CD4-positive, CD25-positive, alpha-beta regulatory T cell (primary cell): ENCODE measurements at regions not wholly inside any gene's neighbourhood (a gene's known extent, or its start where the extent isn't known, plus 50 kb on each side); places are given as distances from the start of the nearest gene placed in this dataset.

Source experiments
- ATAC-seq, 2 donors: fragments of 150-1000 bp; cut with Tn5 transposase; one replicate each; pipeline ENCODE4 v1.10.0; 2021; ENCODE audit warnings: low read depth in 2 of 2, moderate number of reproducible peaks in 2 of 2, moderate library complexity in 1 of 2
- DNase-seq, 3 donors: peaks; one replicate each; pipeline versions ENCODE4 v3.0.0 to v3.0.0-alpha.2; 2012 to 2022; ENCODE audit warnings: mixed read lengths in 1 of 3
- H3K27ac ChIP-seq: one replicate; pipeline ENCODE4 v1.7.0; 2013; ENCODE audit warnings: mild to moderate bottlenecking, low read length; ENCODE audit not compliant: insufficient read depth, poor library complexity, severe bottlenecking
- H3K27me3 ChIP-seq: one replicate; pipeline ENCODE4 v1.7.0; 2013; ENCODE audit warnings: low read length; ENCODE audit not compliant: control insufficient read depth, insufficient read depth
- H3K36me3 ChIP-seq: one replicate; pipeline ENCODE4 v1.7.0; 2013; ENCODE audit warnings: mild to moderate bottlenecking, low read length, moderate library complexity; ENCODE audit not compliant: control insufficient read depth, insufficient read depth
- H3K4me1 ChIP-seq: 2 replicates; pipeline ENCODE4 v1.7.0; 2013; ENCODE audit warnings: mild to moderate bottlenecking, low read length; ENCODE audit not compliant: insufficient read depth, control insufficient read depth, poor library complexity, severe bottlenecking
- H3K4me3 ChIP-seq: one replicate; pipeline ENCODE4 v1.7.0; 2013; ENCODE audit warnings: low read depth, mild to moderate bottlenecking, low read length, moderate library complexity
- H3K9me3 ChIP-seq, 2 experiments: 1 replicate in 1 of 2; 2 replicates in 1 of 2; pipeline ENCODE4 v1.7.0; 2013; ENCODE audit warnings: low read length in 2 of 2, mild to moderate bottlenecking in 1 of 2, moderate library complexity in 1 of 2; ENCODE audit not compliant: control insufficient read depth in 2 of 2
- H3K27ac Mint-ChIP-seq, 3 donors: one replicate each; pipeline ENCODE4 v1.8.0; 2020 to 2022; ENCODE audit warnings: mild to moderate bottlenecking in 3 of 3, mixed read lengths in 3 of 3, moderate library complexity in 2 of 3
- H3K27me3 Mint-ChIP-seq: one replicate; pipeline ENCODE4 v1.8.0; 2022; ENCODE audit warnings: mild to moderate bottlenecking, mixed read lengths
- H3K36me3 Mint-ChIP-seq: one replicate; pipeline ENCODE4 v1.8.0; 2020; ENCODE audit warnings: mixed read lengths
- H3K4me1 Mint-ChIP-seq, 4 donors: one replicate each; pipeline ENCODE4 v1.8.0; 2020 to 2022; ENCODE audit warnings: mixed read lengths in 4 of 4, mild to moderate bottlenecking in 1 of 4
- H3K4me3 Mint-ChIP-seq, 4 donors: one replicate each; pipeline ENCODE4 v1.8.0; 2020 to 2022; ENCODE audit warnings: mild to moderate bottlenecking in 4 of 4, mixed read lengths in 4 of 4, moderate library complexity in 3 of 4
- H3K9me3 Mint-ChIP-seq, 7 donors: one replicate each; pipeline ENCODE4 v1.8.0; 2020 to 2022; ENCODE audit warnings: mixed read lengths in 7 of 7, mild to moderate bottlenecking in 3 of 7, moderate library complexity in 2 of 7

DNA sequence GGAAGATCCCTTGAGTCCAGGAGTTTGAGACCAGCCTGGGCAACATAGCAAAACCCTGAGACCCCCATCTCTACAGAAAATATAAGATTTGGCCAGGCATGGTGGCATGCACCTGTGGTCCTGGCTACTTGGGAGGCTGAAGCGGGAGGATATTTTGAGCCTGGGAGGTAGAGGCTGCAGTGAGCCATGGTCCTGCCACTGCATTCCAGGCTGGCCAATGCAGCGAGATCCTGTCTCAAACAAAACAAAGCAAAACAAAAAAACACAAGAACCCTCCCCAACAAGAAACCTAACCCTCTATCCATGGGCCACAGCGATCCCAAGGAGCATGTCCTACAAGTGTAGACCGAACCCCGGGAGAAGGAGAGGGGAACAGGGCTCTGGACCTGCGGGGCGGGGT is 133.3 kb downstream of the MGAT5B start:
- H3K27me3 Mint-ChIP-seq = no peaks in the 10 kb centered on the region
- DNase-seq (no peak), ATAC-seq (no peak)
- peaks cover 6 to 30% (median 14%) of the 10 kb centered on the region in 4 donors for H3K4me1 Mint-ChIP-seq
- Histone ChIP-seq H3K36me3 (no peaks in the 10 kb centered on the region), H3K4me3 (no peak overlapping the region), H3K27ac (no peak overlapping the region), H3K9me3 (no peaks in the 10 kb centered on the region), H3K27me3 (no peaks in the 10 kb centered on the region), H3K4me1 (peaks cover 31% of the 10 kb centered on the region)
- H3K4me3 Mint-ChIP-seq = no peak overlapping the region
- H3K36me3 Mint-ChIP-seq = no peaks in the 10 kb centered on the region
- H3K27ac Mint-ChIP-seq = no peak overlapping the region
- H3K9me3 Mint-ChIP-seq = no peaks in the 10 kb centered on the region

DNA sequence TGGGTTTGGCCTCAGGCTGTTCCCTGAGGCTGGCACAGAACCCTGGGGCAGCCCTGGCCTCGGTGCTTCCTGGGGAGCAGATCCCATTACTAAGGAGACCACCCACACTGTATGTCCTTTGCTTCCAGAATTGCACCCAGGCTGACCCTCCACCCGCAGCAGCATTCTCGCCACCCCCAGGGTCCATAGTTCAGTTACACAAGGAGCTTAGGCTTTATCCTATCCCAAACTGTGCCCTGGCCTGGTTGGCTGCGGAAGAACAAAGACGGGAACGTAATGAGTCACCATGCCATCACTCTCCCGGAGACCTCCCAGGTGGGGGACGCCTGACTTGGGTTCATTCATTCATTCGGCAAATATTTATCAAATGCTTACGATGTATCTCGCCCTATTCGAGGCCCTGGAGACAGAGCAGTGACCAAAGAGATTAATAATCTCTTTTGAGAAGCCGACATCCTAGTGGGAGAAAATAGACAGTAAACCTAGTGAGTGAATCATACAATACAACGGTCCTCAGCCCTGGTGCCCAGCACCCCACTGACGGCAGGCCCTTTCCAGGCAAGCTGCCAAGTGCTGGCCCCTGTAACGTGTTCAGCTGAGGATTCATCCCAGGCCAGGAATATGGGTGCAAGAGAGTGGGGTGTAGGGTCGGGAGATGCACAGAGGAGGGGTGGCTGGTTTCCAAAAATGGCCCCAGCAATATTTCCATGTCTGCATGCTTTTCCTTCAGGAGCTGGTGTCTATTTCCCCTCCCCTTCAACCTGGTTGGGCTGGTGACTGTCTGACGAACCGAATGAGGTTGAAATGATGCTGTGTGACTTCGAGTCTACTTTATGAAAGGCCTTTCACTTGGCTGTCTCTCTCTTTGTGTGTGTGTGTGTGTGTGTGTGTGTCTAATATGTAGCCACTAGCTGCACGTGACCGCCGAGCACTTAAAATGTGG is 134.2 kb downstream of the MGAT5B start:
- peaks cover 6 to 24% (median 12%) of the 10 kb centered on the region in 4 donors for H3K4me1 Mint-ChIP-seq
- H3K36me3 Mint-ChIP-seq = no peaks in the 10 kb centered on the region
- ATAC-seq (no peak), DNase-seq (no peak)
- H3K4me3 Mint-ChIP-seq = no peak overlapping the region
- no peak overlapping the region for H3K27ac ChIP-seq
- no peaks in the 10 kb centered on the region for H3K9me3 ChIP-seq
- H3K27me3 Mint-ChIP-seq = peaks cover 4% of the 10 kb centered on the region
- H3K27ac Mint-ChIP-seq = no peak overlapping the region
- no peaks in the 10 kb centered on the region for H3K27me3 ChIP-seq
- H3K4me1 ChIP-seq = peaks cover 25% of the 10 kb centered on the region
- no peaks in the 10 kb centered on the region for H3K36me3 ChIP-seq
- no peaks in the 10 kb centered on the region for H3K9me3 Mint-ChIP-seq
- H3K4me3 ChIP-seq = no peak overlapping the region

DNA sequence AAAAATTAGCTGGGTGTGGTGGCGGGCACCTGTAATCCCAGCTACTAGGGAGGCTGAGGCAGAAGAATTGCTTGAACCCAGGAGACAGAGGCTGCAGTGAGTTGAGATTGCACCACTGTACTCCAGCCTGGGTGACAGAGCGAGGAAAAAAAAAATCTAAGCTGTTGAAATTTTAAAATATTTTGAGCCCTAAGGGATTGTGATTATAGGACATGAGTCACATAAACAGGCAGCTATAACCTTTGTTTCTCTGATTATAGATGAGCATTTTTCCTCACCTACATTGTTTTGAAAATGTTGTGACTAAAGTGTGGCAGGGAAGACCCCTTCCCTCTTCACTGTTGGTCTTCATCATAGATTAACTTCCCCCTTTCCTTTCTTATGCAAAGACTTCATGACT is 135.5 kb downstream of the MGAT5B start:
- H3K36me3 ChIP-seq = no peaks in the 10 kb centered on the region
- H3K4me1 ChIP-seq = peaks cover 12% of the 10 kb centered on the region
- Mint-ChIP-seq H3K4me1 (peaks cover 0 to 11% (median 1%) of the 10 kb centered on the region in 4 donors), H3K4me3 (no peak overlapping the region), H3K36me3 (no peaks in the 10 kb centered on the region), H3K27ac (no peak overlapping the region), H3K27me3 (peaks cover 11% of the 10 kb centered on the region), H3K9me3 (peaks cover 0 to 3% (median 0%) of the 10 kb centered on the region in 7 donors)
- no peak for ATAC-seq
- DNase-seq = no peak
- no peak overlapping the region for H3K4me3 ChIP-seq
- H3K9me3 ChIP-seq = no peaks in the 10 kb centered on the region
- no peak overlapping the region for H3K27ac ChIP-seq
- H3K27me3 ChIP-seq = no peaks in the 10 kb centered on the region

DNA sequence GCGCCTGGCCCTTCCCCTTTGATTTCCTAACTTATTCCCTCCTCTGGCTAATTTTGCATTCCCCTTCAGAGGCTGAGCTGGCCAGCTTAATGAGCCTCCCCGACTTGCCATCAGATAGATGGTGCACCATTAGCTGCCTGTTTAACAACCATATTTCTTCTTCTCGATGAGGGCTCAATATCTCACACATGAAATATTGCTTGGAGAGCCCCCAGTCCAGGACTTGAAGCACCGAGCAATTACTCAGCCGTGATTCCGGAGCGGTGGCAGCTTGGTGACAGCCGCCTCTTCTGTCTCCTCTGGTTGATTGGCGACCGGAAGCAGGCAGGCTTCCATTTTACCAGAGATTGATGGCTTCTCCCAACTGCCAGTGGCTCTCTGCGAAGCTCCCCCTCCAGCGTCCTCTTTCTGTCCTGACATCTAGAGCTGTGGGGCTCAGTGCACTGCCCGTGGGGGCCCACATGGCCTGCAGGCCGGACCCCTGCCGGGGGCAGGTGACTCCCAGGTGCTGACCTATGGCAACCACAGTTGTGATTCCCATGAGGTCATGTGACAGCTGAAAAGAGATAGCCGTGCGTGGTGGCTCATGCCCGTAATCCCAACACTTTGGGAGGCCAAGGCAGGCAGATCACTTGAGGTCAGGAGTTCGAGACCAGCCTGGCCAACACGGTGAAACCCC is 133.7 kb upstream of the SEC14L1 start:
- Histone ChIP-seq H3K4me3 (no peak overlapping the region), H3K9me3 (peaks cover 2 to 8% of the 10 kb centered on the region in 2 experiments), H3K4me1 (no peaks in the 10 kb centered on the region), H3K27me3 (no peaks in the 10 kb centered on the region), H3K27ac (no peak overlapping the region), H3K36me3 (no peaks in the 10 kb centered on the region)
- Mint-ChIP-seq H3K4me1 (no peaks in the 10 kb centered on the region), H3K36me3 (no peaks in the 10 kb centered on the region), H3K9me3 (peaks cover 0 to 14% (median 3%) of the 10 kb centered on the region in 7 donors), H3K27ac (no peak overlapping the region), H3K4me3 (no peak overlapping the region), H3K27me3 (peaks cover 33% of the 10 kb centered on the region)
- DNase-seq = no peak
- no peak for ATAC-seq

DNA sequence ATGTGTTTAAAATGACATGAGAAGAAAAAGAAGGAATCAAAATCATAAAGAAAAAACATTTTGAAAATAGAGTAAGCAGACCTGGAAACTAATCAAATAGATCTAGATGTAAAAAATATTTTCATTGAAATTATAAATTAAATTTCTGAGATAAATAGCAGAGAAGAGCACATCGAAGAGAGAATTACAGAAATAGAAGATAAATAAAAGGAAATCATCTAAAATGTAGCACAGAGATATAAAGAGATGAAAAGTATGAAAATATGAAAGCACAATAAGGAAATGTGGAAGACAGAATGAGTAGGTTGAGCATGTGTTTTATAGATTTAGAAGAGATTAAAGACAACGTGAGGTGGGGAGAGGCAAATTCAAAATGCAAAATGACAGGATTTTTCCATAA is 130.9 kb upstream of the SEC14L1 start:
- Histone ChIP-seq H3K4me3 (no peak overlapping the region), H3K36me3 (no peaks in the 10 kb centered on the region), H3K9me3 (peaks cover 2 to 8% of the 10 kb centered on the region in 2 experiments), H3K27ac (no peak overlapping the region), H3K4me1 (no peaks in the 10 kb centered on the region), H3K27me3 (no peaks in the 10 kb centered on the region)
- no peak overlapping the region for H3K27ac Mint-ChIP-seq
- no peaks in the 10 kb centered on the region for H3K4me1 Mint-ChIP-seq
- peaks cover 49% of the 10 kb centered on the region for H3K27me3 Mint-ChIP-seq
- DNase-seq = no peak
- peaks cover 0 to 14% (median 3%) of the 10 kb centered on the region in 7 donors for H3K9me3 Mint-ChIP-seq
- H3K4me3 Mint-ChIP-seq = no peak overlapping the region
- no peaks in the 10 kb centered on the region for H3K36me3 Mint-ChIP-seq
- no peak for ATAC-seq

DNA sequence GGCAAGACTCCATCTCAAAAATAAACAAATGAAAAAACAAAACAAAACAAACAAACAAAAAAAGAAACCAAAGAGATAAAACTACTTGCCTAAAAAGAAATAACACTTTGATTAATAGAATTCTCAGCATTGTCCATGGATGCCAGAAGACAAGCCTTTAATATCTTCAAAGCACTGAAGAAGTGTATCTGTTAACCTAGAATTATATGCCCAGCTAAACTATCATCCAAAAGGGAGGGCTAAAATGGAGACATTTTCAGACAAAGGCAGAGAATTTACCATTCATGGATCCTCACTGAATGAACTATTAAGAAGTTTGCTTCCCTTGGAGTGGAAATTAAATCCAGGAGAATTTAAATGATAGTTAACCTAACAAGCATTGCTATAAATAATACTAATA is 130.1 kb upstream of the SEC14L1 start:
- ATAC-seq (no peak), DNase-seq (no peak)
- Mint-ChIP-seq H3K27ac (no peak overlapping the region), H3K36me3 (no peaks in the 10 kb centered on the region), H3K4me3 (no peak overlapping the region), H3K4me1 (no peaks in the 10 kb centered on the region), H3K27me3 (peaks cover 51% of the 10 kb centered on the region), H3K9me3 (peaks cover 0 to 14% (median 3%) of the 10 kb centered on the region in 7 donors)
- H3K4me3 ChIP-seq = no peak overlapping the region
- no peak overlapping the region for H3K27ac ChIP-seq
- no peaks in the 10 kb centered on the region for H3K27me3 ChIP-seq
- no peaks in the 10 kb centered on the region for H3K4me1 ChIP-seq
- no peaks in the 10 kb centered on the region for H3K36me3 ChIP-seq
- H3K9me3 ChIP-seq = peaks cover 2 to 8% of the 10 kb centered on the region in 2 experiments

DNA sequence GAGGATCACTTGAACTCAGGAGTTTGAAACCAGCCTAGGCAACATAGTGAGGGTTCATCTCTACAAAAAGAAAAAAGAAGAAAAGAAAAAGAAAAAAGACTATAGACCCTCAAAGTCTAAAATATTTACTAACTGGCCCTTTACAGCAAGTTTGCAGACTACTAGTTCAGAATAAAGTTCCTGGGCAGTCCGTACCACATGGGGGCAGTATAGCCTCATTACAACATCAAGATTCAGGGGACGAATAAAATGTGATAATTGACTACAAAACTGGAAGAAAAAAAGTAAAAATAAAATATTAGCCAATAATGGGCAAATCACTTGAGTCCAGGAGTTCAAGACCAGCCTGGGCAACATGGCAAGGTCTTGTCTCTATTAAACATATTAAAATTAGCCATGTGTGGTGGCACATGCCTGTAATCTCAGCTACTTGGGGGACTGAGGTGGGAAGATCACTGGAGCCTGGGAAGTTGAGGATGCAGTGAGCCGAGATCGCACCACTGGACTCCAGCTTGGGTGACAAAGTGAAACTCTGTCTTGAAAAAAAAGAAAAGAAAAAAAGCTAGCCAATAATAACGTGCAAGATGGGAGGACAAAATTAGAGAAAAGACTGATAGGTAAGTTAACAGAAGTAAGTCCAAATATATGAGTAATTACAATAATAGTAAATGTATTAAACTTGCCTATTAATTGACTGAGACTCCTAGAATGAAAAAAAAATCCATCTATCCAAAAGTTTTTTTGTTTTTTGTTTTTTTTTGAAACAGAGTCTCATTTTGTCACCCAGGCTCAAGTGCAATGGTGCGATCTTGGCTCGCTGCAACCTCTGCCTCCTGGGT is 129.4 kb upstream of the SEC14L1 start:
- ATAC-seq = no peak
- no peak overlapping the region for H3K27ac ChIP-seq
- H3K4me3 ChIP-seq = no peak overlapping the region
- H3K9me3 ChIP-seq = peaks cover 2 to 8% of the 10 kb centered on the region in 2 experiments
- Mint-ChIP-seq H3K36me3 (no peaks in the 10 kb centered on the region), H3K9me3 (peaks cover 0 to 14% (median 3%) of the 10 kb centered on the region in 7 donors), H3K27me3 (peaks cover 51% of the 10 kb centered on the region), H3K27ac (no peak overlapping the region), H3K4me1 (no peaks in the 10 kb centered on the region), H3K4me3 (no peak overlapping the region)
- no peaks in the 10 kb centered on the region for H3K27me3 ChIP-seq
- no peaks in the 10 kb centered on the region for H3K36me3 ChIP-seq
- peak in 2 of 3 donors; percentile 27 to 52 for DNase-seq
- no peaks in the 10 kb centered on the region for H3K4me1 ChIP-seq
